ENCODE measurements at regions not wholly inside any gene's neighbourhood (a gene's known extent, or its start where the extent isn't known, plus 50 kb on each side); places are given as distances from the start of the nearest gene placed in this dataset.
"Not testable (repeated sequence)": the region's sequence is repeated elsewhere in the genome, so short reads cannot be mapped to it uniquely, and the experiment has no call there.

DNA sequence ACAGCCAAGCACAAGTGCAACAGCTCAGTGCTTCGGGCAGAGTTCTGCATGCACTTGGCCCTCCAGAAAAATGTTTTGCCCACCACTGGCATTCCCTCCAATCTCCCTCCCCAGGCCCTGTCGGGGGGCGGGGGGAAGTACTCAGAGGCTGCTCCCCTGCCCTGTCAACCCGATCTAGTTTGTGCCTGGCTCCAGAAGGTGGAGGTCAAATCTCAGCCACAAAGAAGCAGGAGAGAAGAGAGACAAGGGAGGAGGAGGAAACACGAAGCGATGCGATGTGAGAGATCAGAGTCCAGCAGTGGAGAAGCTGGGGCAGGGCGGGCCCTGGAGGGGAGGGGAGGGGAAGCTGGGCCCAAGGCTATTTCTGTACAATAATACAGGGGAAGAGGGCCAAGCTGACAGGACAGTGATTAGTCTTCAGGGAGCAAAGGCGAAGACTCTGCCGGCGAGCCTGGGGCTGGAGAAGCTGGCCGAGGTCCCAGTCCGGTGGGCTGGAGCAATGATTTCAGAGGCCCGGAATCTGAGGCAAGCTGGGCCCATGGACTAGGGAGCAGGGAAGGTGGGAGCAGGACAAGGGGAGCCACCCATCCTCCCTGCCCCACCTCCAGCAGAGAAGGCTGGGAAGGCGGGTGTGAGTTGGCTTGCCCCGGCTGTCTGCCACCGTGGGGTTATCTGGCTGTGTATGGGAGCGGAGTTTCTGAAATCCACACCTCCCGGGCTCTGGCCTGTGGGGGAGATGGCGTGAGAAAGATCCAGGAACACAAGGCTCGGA is 167.1 kb downstream of the EFNB1 start:
- DNase-seq (ENCODE audit: low read depth in 2 of 2): no peak

- no peak for DNase-seq (ENCODE audit: low read depth in 2 of 2)
Observed at GRCh38 chrX:68995386-68995779, 166.6 kb downstream of the EFNB1 start.

GRCh38 chrX:68994891-68995255 is 166.1 kb downstream of the EFNB1 start:
- DNase-seq (ENCODE audit: low read depth in 2 of 2): no peak

DNA sequence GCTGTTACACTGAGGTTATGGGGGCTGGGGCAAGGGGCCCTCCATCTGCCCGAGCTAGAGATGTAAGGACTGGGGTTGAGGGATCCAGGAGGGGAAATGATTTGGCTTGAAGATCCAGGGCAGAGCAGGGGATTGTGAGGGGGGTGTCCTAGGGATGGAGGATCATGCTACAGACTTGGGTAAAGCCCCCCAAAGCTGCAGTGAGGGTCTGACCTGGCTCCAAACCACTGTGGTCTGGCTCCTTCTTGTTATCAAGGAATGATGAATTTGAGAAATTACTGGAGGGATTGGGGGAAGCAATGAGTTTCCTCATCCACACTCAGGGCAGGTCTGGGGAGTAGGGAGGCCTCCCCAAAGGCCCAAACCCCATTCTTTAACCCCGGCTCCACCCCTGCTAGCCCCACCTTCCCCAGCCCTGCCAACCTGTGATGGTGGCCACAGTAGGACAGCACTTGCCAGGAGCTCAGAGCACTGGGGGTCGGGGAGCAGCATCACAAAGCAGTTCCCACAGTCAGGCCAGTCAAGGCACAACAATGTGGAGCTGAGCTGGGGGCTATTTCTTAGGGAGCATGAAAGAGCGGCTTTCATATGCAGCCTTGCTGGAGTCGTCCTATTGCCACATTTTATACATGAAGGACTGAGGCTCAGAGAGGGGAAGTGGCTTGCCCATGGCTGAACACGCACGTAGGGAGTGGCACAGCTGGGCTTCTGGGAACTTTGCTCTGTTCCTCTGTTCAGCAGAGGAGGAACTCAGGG is 165.5 kb downstream of the EFNB1 start:
- DNase-seq (ENCODE audit: low read depth in 2 of 2): no peak

- no peak for DNase-seq (ENCODE audit: low read depth in 2 of 2)
Observed at GRCh38 chrX:68992821-68993397, 164.1 kb downstream of the EFNB1 start.

- DNase-seq (ENCODE audit: low read depth in 2 of 2): no peak
Observed at GRCh38 chrX:68991691-68992345, 163.0 kb downstream of the EFNB1 start.

DNA sequence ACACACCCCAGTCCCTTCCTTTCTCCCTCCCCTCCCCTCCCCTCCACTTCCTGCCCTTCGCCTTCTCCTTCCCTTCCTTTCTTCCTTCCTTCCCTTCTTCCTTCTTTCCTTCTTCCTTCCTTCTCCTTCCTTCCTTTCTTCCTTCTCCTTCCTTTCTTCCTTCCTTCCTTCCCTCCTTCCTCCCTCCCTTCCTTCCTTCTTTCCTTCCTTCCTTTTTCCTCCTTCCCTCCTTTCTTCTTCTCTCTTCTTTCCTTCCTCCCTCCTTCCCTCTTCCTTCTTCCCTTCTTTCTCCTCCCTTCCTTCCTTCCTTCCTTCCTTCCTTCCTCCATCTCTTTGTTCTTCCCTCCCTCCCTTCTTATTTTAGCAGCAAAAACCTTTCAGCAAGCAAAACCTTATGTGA is 162.1 kb downstream of the EFNB1 start:
- DNase-seq (ENCODE audit: low read depth in 2 of 2): no peak

- DNase-seq (ENCODE audit: low read depth in 2 of 2): no peak
Observed at GRCh38 chrX:68989865-68990606, 161.2 kb downstream of the EFNB1 start.

GRCh38 chrX:68989456-68989855 is 160.6 kb downstream of the EFNB1 start:
- no peak for DNase-seq (ENCODE audit: low read depth in 2 of 2)

- DNase-seq (ENCODE audit: low read depth in 2 of 2): no peak
Observed at GRCh38 chrX:68988865-68989264, 160.0 kb downstream of the EFNB1 start.

DNA sequence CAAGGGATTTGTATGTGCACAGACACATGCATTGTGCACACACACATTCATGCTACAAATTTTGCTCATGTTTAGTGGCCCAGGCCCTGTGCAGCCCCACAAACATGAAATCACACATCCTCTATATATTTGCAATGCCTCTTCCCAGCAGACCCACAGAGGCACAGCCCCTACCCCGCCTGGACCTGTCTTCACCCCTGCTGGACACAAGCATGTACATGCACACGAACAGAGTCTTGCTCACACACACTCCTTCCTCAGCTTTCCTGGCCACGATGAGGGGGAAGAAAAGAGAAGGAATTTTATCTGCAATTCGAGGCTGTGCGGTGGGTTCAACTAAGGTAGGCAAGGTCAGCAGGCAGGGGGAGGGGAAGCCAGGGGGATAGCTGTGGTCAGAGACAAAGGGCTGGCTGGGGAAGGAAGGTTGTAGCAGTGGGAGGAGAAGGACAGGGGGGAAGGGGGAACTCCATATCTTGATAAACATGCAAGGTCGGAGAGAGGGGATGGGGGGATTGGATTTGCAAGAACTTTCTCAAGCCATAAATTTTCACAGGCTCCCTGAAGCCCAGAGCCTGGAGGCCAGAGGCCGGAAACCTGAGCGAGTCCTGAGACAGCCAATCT is 156.4 kb downstream of the EFNB1 start:
- DNase-seq (ENCODE audit: low read depth in 2 of 2): no peak

DNA sequence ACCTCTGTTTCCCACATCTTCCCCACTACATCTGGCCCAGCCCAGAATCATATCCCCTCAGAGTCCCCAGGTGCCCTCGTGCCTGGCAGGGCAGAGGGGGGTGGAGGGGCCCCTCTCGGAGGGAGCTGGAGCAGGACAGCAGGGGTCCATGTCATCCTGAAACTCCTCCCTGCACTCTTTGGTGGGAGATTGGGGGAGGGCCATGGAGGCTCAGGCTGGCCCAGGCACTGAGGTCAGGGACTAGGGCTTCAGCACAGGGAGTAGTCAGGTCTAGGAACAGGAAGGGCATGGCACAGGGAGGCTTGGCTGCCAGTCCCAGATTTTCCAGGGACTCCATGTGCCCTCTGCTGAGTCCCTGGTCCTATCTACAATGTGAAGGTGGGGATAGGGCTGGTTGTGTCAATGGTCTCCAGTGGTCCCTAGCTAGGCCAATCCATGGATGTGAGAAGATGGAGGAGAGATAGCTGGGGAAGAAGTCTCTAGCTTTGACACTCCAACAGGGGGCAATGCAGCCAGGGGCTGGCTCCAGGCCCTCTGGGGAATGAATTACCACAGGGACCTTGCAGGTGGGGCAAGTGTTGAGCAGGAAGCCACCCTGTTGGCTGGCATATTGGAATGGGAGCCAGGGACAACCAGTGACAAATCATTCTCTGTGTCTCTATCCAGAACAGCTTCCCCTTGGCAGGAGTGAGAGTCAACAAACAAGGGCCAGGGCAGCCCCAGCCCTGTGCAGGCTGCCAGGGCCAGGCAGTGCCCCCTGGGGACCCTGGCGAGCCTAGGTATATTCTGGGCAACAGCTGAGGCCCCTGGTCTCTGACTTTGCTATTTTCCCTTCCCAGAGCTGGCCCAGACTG is 154.4 kb downstream of the EFNB1 start:
- no peak for DNase-seq (ENCODE audit: low read depth in 2 of 2)

- DNase-seq (ENCODE audit: low read depth in 2 of 2): no peak
Observed at GRCh38 chrX:68982476-68982875, 153.7 kb downstream of the EFNB1 start.

- no peak for DNase-seq (ENCODE audit: low read depth in 2 of 2)
Observed at GRCh38 chrX:68980906-68981616, 152.2 kb downstream of the EFNB1 start.

GRCh38 chrX:68978655-68979054 is 149.8 kb downstream of the EFNB1 start:
- no peak for DNase-seq (ENCODE audit: low read depth in 2 of 2)

DNA sequence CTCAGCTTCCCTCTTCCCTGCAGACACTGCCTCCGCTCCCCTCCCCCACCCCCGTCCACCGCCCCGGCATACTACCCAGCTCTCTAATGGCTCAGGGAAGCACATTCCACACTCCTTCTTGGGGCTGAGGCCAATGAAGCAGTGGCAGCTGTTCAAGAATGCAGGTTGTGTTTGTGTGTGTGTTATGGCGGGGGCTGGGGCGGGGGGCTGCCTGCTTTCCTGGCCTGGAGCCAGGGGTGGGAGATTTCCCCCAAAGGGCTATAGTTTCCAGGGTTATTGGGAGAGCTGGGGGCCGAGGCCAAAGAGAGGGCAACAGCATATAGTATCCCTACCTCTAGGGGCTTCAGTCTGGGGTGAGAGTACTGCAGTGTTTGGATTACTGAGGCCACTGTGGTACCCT is 149.4 kb downstream of the EFNB1 start:
- DNase-seq (ENCODE audit: low read depth in 2 of 2): no peak

- no peak for DNase-seq (ENCODE audit: low read depth in 2 of 2)
Observed at GRCh38 chrX:68953331-68953730, 124.5 kb downstream of the EFNB1 start.

- not testable (repeated sequence) for DNase-seq (ENCODE audit: low read depth in 2 of 2)
Observed at GRCh38 chrX:68951942-68952619, 123.3 kb downstream of the EFNB1 start.

GRCh38 chrX:68950937-68951336 is 122.1 kb downstream of the EFNB1 start:
- DNase-seq (ENCODE audit: low read depth in 2 of 2): no peak
